ENCODE measurements at regions not wholly inside any gene's neighbourhood (a gene's known extent, or its start where the extent isn't known, plus 50 kb on each side); places are given as distances from the start of the nearest gene placed in this dataset.

GRCh38 chr3:94307588-94307987 lies 244.7 kb downstream of the NSUN3 start:
- POLR2A ChIA-PET, result no interaction called here
- CTCF ChIA-PET, result interaction anchor here (0.7 kb wide), 1 partner anchor 28 kb away, joined by 7 read pairs; no protein-coding TSS in a partner anchor
- DNase-seq (ENCODE audit: extremely low spot score), result no peak
- TF ChIP-seq FOXM1 (IDR thresholded peaks at IDR 0.05; ENCODE audit: borderline replicate concordance) (no peak), FOXA1 (IDR thresholded peaks at IDR 0.05) (no peak), ELF4 (IDR thresholded peaks at IDR 0.05) (no peak), PKNOX1 (IDR thresholded peaks at IDR 0.05) (no peak), SUZ12 (IDR thresholded peaks at IDR 0.05) (no peak), ARNT (IDR thresholded peaks at IDR 0.05) (no peak), CTBP1 (IDR thresholded peaks at IDR 0.05; ENCODE audit: borderline replicate concordance) (no peak)

GRCh38 chr3:94308767-94309166 lies 245.9 kb downstream of the NSUN3 start:
- CTCF ChIA-PET, result no interaction called here
- POLR2A ChIA-PET, result no interaction called here
- TF ChIP-seq SUZ12 (IDR thresholded peaks at IDR 0.05) (no peak), HDGF (IDR thresholded peaks at IDR 0.05; ENCODE audit: borderline replicate concordance) (no peak), ELF4 (IDR thresholded peaks at IDR 0.05) (no peak), FOXA1 (IDR thresholded peaks at IDR 0.05) (no peak), L3MBTL2 (conservative IDR thresholded peaks at IDR 0.05) (no peak), BHLHE40 (IDR thresholded peaks at IDR 0.05; ENCODE audit: borderline replicate concordance) (no peak), CTBP1 (IDR thresholded peaks at IDR 0.05; ENCODE audit: borderline replicate concordance) (no peak), PKNOX1 (IDR thresholded peaks at IDR 0.05) (no peak), FOXM1 (IDR thresholded peaks at IDR 0.05; ENCODE audit: borderline replicate concordance) (no peak), LEF1 (IDR thresholded peaks at IDR 0.05; ENCODE audit: borderline replicate concordance) (no peak), NFRKB (IDR thresholded peaks at IDR 0.05) (no peak), SP1 (IDR thresholded peaks at IDR 0.05) (no peak), ARNT (IDR thresholded peaks at IDR 0.05) (no peak), TARDBP (IDR thresholded peaks at IDR 0.05) (no peak), FOXK2 (IDR thresholded peaks at IDR 0.05) (no peak), ZNF384 (IDR thresholded peaks at IDR 0.05) (no peak)
- no peak for DNase-seq (ENCODE audit: extremely low spot score)

- DNase-seq (ENCODE audit: extremely low spot score), result no peak
- CTCF ChIA-PET, result interaction anchor here (0.6 kb wide), 2 partner anchors 107 to 208 kb away, joined by 3 read pairs; no protein-coding TSS in a partner anchor
- POLR2A ChIA-PET, result no interaction called here
- TF ChIP-seq L3MBTL2 (conservative IDR thresholded peaks at IDR 0.05) (no peak), CTBP1 (IDR thresholded peaks at IDR 0.05; ENCODE audit: borderline replicate concordance) (no peak), SP1 (IDR thresholded peaks at IDR 0.05) (no peak), SUZ12 (IDR thresholded peaks at IDR 0.05) (no peak), PKNOX1 (IDR thresholded peaks at IDR 0.05) (no peak), FOXM1 (IDR thresholded peaks at IDR 0.05; ENCODE audit: borderline replicate concordance) (no peak), ZNF384 (IDR thresholded peaks at IDR 0.05) (no peak), TARDBP (IDR thresholded peaks at IDR 0.05) (no peak), FOXK2 (IDR thresholded peaks at IDR 0.05) (no peak), HDGF (IDR thresholded peaks at IDR 0.05; ENCODE audit: borderline replicate concordance) (no peak), FOXA1 (IDR thresholded peaks at IDR 0.05) (no peak), LEF1 (IDR thresholded peaks at IDR 0.05; ENCODE audit: borderline replicate concordance) (no peak), NFRKB (IDR thresholded peaks at IDR 0.05) (no peak), BHLHE40 (IDR thresholded peaks at IDR 0.05; ENCODE audit: borderline replicate concordance) (no peak), ARNT (IDR thresholded peaks at IDR 0.05) (no peak)
Measured at GRCh38 chr3:94310341-94311135, 247.7 kb downstream of the NSUN3 start.

- TF ChIP-seq SUZ12 (IDR thresholded peaks at IDR 0.05) (no peak), PKNOX1 (IDR thresholded peaks at IDR 0.05) (no peak), FOXM1 (IDR thresholded peaks at IDR 0.05; ENCODE audit: borderline replicate concordance) (no peak), SP1 (IDR thresholded peaks at IDR 0.05) (no peak), ARNT (IDR thresholded peaks at IDR 0.05) (no peak)
- ChIA-PET CTCF (no interaction called here), POLR2A (no interaction called here)
- DNase-seq (ENCODE audit: extremely low spot score), result no peak
Measured at GRCh38 chr3:94311651-94312050, 248.8 kb downstream of the NSUN3 start.

- TF ChIP-seq FOXM1 (IDR thresholded peaks at IDR 0.05; ENCODE audit: borderline replicate concordance) (no peak), HDGF (IDR thresholded peaks at IDR 0.05; ENCODE audit: borderline replicate concordance) (no peak), PKNOX1 (IDR thresholded peaks at IDR 0.05) (peak; percentile 49; the same call in 1 of the 2 replicates), ELF4 (IDR thresholded peaks at IDR 0.05) (no peak), SP1 (IDR thresholded peaks at IDR 0.05) (no peak)
- ChIA-PET CTCF (no interaction called here), POLR2A (no interaction called here)
- no peak for DNase-seq (ENCODE audit: extremely low spot score)
Measured at GRCh38 chr3:94314218-94314883, 251.5 kb downstream of the NSUN3 start.
